LHCN-M2 (cell line): ENCODE measurements at regions not wholly inside any gene's neighbourhood (a gene's known extent, or its start where the extent isn't known, plus 50 kb on each side); places are given as distances from the start of the nearest gene placed in this dataset.
"Not testable (repeated sequence)": the region's sequence is repeated elsewhere in the genome, so short reads cannot be mapped to it uniquely, and the experiment has no call there.

ENCODE experiments used
- DNase-seq: peaks from one replicate; pipeline ENCODE4 v3.0.0-alpha.2; 2012; ENCODE audit warnings: low read depth

GRCh38 chr9:11144746-11145145 is 531.9 kb upstream of the PTPRD start:
- DNase-seq = no peak

GRCh38 chr9:11148189-11148588 is 535.4 kb upstream of the PTPRD start:
- no peak for DNase-seq

DNA sequence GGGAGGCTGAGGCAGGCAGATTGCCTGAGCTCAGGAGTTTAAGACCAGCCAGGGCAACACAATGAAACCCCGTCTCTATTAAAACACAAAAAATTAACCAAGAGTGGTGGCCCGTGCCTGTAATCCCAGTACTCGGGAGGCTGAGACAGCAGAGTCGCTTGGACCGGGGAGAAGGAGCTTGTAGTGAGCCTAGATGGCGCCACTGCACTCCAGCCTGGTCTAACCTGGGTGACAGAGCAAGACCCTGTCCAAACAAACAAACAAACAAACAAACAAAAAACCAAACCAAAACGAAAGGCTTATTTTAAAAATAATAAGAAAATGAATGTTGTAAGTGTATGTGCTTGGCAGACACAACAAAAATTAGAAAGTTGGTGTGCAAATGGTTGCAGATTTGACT is 536.3 kb upstream of the PTPRD start:
- DNase-seq = no peak

DNA sequence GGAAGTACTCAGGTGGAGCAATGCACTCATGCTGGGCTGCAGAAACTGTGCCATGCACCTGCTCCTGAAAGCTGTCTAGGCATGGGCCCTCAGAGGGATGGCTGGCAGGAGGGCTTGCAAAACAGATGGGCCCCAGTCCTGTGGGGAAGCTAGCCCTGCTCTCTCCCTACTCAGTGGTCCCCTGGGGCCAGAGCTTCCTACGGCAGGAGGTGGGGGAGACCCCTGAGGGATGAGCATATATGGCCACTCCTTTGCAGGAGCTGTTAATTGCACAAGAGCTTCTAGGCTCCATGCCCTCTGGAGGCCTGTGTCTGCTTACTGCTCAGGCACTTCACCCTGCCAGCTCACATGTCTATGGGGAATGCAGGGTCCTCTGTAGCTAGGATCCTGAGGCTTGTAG is 545.3 kb upstream of the PTPRD start:
- no peak for DNase-seq

GRCh38 chr9:11158676-11159075 is 545.9 kb upstream of the PTPRD start:
- DNase-seq = no peak

DNA sequence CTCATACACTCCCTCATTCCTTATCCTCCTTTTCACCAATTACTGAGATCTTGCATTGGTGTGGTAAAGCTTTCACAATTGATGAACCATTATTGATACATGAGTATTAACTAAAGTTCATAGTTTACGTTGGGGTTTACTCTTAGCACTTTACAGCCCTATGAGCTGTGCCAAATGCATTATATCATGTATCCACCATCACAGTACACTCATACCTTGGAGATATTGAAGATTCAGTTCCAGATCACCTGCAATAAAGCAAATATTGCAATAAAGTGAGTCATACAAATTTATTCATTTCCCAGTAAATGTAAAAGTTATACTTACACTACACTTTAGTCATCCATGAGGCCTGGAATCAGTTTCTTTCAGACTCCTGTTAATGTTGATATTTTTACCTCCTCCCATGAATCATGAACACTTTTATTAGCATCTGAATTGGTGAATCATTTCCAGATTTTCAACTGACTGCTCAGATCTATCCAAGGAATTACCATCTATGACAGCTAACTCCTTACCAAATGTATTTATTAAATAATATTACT is 546.6 kb upstream of the PTPRD start:
- no peak for DNase-seq

GRCh38 chr9:11163843-11164242 is 551.0 kb upstream of the PTPRD start:
- no peak for DNase-seq

GRCh38 chr9:11182001-11182400 is 569.2 kb upstream of the PTPRD start:
- DNase-seq = no peak

GRCh38 chr9:11190719-11191118 is 577.9 kb upstream of the PTPRD start:
- DNase-seq = no peak

DNA sequence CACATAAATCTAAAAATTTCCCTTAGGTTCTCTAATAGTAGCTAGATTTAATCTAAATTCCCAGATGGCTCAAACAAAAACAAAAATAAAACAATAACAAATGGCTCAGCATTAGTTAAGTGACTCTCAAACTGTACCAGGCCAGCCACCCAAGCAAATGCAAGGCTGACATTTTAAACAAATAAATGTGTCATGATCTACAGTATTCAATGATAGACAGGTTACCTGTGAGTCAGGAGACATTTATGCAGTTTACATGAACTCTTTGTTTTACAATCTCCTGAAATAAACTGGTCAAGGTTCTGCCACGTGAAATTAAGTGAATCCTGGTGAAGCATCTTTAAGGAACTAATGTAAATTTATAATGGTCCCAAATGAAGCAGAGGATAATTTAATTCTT is 580.2 kb upstream of the PTPRD start:
- no peak for DNase-seq

- DNase-seq = no peak
These were observed 581.4 kb upstream of the PTPRD start for GRCh38 chr9:11194246-11194645.

GRCh38 chr9:11196840-11197365 is 584.1 kb upstream of the PTPRD start:
- not testable (repeated sequence) for DNase-seq

GRCh38 chr9:11199335-11199734 is 586.5 kb upstream of the PTPRD start:
- no peak for DNase-seq

DNA sequence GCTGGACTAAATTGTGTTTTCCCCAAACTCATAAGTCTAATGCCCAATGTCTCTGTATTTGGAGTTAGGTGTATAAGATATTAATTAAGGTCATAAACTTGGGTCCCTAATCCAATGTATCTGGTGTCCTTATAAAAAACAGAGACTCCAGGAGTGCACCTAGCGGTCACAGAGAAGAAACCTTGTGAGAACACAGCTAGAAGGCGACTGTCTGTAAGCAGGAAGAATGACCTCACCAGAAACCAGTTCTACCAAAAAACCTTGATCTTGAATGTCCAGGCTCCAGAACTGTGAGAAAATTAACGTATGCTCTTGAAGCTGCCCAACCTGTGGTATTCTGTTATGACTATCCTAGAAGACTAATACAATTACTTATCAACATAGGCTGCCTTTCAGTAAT is 591.7 kb upstream of the PTPRD start:
- no peak for DNase-seq

DNA sequence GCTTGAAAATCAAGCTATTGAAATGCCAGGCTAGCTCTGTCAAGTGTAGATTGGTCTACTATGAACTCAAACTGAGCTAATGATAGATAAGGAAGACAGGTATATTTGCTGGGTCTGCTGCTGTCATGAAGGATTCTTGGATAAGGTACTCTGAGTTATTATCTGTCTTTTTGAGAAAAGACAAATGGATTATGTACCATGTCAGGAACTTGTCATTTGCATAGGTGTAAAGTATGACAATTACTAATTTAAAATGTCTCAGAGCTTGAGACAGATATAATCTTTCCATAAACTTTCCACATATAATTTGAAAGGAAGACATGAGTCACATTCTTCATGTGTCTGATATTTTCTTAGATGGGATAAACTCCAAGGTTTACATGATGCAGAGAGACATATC is 594.1 kb upstream of the PTPRD start:
- DNase-seq = no peak

GRCh38 chr9:11233696-11234095 is 620.9 kb upstream of the PTPRD start:
- DNase-seq = no peak

DNA sequence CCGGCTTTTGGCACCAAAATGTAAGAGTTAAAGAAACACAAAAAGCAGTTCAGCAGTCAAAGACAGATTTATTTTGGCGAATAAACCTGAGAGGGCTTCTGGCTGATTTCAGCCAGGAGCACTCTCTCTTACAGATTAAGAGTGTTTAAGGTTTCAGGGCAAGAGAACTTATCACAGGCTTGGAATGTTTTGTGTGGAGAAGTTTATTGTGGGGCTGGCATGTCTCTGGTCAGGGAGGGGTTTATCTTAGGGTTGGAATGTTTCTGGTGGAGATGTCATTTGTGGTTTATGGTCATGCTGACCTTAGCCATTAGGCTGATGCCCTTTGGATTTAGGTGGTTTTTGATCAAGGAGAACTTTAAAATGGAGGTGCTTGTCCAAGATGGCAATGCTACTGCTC is 622.3 kb upstream of the PTPRD start:
- no peak for DNase-seq

GRCh38 chr9:11241779-11242178 is 629.0 kb upstream of the PTPRD start:
- no peak for DNase-seq

GRCh38 chr9:11257992-11258391 is 645.2 kb upstream of the PTPRD start:
- no peak for DNase-seq

- peak; percentile 0 for DNase-seq
These were observed 656.2 kb upstream of the PTPRD start for GRCh38 chr9:11269036-11269435.

DNA sequence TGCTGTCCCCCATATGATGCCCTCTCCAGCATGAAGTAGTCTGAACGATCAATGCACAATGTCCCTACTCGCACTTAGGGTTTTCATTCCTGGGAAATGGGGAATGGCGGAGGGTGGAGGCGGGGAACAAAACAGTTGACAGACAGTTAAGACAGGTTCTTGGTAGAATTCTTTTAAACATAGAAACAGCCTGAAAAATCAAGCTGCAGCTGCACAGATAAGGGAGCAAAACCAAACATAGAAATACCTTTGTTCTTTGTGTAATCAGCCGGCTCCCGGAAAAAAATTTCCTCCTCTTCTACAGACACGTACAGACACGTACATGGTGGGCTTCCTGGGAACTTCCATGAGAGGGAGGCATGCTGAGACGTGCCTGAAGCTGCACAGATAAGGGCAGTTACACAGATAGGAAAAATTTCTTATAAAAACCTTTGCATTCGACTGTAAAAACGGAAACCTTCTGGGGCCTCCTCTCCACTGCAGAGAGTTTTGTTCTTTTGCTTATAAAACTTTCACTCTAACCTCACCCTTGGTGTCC is 662.4 kb upstream of the PTPRD start:
- no peak for DNase-seq

DNA sequence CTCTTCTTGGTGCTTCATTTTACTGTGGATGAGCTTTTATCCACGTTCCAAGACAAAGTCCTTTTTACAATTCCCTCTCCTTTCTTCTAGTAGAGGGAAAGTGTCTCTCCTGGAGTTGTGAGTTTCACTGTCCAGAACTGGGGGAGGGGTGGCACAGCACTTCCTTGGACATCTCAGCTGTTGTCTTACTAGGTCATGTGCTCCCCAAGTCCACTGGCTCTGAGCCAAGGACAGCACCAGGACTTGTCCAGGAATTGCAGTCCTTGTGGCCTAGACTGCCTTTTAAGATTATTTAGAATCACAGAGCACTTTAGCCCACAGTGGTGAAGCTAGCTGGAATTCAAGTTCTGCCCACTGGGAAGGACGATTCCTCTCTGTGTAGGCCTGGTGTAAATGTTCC is 700.2 kb upstream of the PTPRD start:
- no peak for DNase-seq

- no peak for DNase-seq
These were observed 706.1 kb upstream of the PTPRD start for GRCh38 chr9:11318946-11319345.

- DNase-seq = no peak
These were observed 706.7 kb upstream of the PTPRD start for GRCh38 chr9:11319538-11319937.
